Gastroesophageal sphincter (tissue), 2 donors: ENCODE measurements at regions not wholly inside any gene's neighbourhood (a gene's known extent, or its start where the extent isn't known, plus 50 kb on each side); places are given as distances from the start of the nearest gene placed in this dataset.

ENCODE experiments used
- EP300 ChIP-seq: sonication (generic); formaldehyde crosslinking; IDR thresholded peaks from one replicate; pipeline ENCODE4 v1.6.1; 2017; ENCODE audit warnings: antibody characterized with exemption, mild to moderate bottlenecking
- POLR2AphosphoS5 ChIP-seq: sonication (generic); formaldehyde crosslinking; IDR thresholded peaks from one replicate; pipeline ENCODE4 v1.6.1; 2017; ENCODE audit warnings: antibody characterized with exemption

DNA sequence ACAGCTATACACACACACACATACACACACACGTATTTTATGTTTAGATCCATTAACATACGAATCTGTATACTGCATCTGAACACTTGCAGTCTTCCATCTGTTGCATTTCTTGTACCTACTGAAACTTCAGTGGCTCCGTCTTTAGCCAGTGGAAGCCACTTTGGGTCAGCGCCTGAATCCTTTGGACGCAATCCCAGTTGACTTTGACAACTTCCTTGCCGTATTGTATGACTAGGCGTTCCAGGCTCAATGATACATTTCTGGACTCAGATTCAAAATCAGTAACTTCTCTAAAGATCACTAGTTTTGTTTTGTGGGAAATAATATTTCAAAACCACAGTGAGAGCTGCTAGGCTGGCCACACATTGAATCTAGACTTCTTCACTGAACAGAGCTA lies 101.5 kb upstream of the GPC1 start:
- TF ChIP-seq POLR2AphosphoS5 (no peak), EP300 (no peak)
